GM13976 (cell line): ENCODE measurements at regions not wholly inside any gene's neighbourhood (a gene's known extent, or its start where the extent isn't known, plus 50 kb on each side); places are given as distances from the start of the nearest gene placed in this dataset.

Experiments used
- DNase-seq: peaks from one replicate; pipeline ENCODE4 v3.0.0; 2012; ENCODE audit warnings: low spot score
- in situ Hi-C: fragments of 300-500 bp; cut with MboI; formaldehyde crosslinking; loops from one replicate; pipeline ENCODE4 v1.12.0; 2022; ENCODE audit warnings: low sequenced_read_pairs, mixed read lengths, inconsistent platforms; ENCODE audit not compliant: unreplicated experiment
- TF ChIP-seq, protein P1 (sequence below): IDR thresholded peaks from 2 replicates; pipeline ENCODE4 v1.5.1; 2012; ENCODE audit warnings: borderline replicate concordance, mild to moderate bottlenecking; ENCODE audit not compliant: insufficient read depth; ENCODE audit errors: extremely low read depth, missing control alignments, control extremely low read depth

DNA sequence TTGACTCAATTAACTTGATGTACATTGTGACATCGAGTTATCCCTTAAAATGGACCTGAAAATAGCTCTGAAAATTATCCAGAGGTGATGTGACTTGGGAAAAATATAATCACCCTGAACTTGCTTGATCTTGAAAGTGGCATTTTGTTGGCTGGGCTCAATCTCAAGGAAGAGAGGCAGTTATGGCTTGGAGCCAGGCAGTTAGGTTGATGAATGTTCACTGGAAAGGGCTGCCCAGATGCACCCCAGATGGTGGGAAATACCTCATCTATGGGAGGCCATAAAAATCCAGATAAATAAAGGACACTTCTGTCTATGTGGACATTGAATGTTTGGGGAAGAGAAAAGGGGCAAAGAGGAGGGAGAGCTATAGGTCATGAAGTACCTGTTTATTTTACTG, 55.7 kb upstream of the OR5AN1 start:
- DNase-seq: no peak
- TF ChIP-seq, protein P1, sequence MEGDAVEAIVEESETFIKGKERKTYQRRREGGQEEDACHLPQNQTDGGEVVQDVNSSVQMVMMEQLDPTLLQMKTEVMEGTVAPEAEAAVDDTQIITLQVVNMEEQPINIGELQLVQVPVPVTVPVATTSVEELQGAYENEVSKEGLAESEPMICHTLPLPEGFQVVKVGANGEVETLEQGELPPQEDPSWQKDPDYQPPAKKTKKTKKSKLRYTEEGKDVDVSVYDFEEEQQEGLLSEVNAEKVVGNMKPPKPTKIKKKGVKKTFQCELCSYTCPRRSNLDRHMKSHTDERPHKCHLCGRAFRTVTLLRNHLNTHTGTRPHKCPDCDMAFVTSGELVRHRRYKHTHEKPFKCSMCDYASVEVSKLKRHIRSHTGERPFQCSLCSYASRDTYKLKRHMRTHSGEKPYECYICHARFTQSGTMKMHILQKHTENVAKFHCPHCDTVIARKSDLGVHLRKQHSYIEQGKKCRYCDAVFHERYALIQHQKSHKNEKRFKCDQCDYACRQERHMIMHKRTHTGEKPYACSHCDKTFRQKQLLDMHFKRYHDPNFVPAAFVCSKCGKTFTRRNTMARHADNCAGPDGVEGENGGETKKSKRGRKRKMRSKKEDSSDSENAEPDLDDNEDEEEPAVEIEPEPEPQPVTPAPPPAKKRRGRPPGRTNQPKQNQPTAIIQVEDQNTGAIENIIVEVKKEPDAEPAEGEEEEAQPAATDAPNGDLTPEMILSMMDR: no peak

DNA sequence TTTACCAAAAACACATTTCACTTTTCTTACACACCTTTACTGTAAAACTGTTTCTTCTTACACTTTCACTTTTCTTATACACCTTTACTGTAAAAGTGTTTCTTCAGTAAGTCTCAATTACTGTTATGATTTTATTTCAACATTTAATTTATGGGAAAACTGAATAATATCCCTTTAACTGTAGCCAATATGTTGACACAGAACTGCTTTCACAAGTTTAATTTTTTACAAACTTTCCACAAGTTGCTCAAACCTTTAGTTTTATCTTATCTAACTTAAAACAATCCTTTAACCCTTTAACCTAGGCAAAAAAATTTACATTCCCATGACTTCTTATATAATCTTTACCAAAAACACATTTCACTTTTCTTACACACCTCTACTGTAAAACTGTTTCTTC, 63.3 kb upstream of the OR5AN1 start:
- TF ChIP-seq, protein P1: no peak
- no peak for DNase-seq
- in situ Hi-C loops: loop anchor here (10.0 kb wide), 1 partner anchor 129 kb away; the partner anchor contains the start of gene OR5A2

More for the DNA sequence above, 55.7 kb upstream of the OR5AN1 start:
- in situ Hi-C loops: no loop called here

- TF ChIP-seq, protein P1: no peak
- in situ Hi-C loops: loop anchor here (10.0 kb wide), 1 partner anchor 132 kb away; the partner anchor contains the start of gene OR5A2
- DNase-seq: no peak
Measured at GRCh38 chr11:59292611-59293010, 66.1 kb upstream of the OR5AN1 start.

DNA sequence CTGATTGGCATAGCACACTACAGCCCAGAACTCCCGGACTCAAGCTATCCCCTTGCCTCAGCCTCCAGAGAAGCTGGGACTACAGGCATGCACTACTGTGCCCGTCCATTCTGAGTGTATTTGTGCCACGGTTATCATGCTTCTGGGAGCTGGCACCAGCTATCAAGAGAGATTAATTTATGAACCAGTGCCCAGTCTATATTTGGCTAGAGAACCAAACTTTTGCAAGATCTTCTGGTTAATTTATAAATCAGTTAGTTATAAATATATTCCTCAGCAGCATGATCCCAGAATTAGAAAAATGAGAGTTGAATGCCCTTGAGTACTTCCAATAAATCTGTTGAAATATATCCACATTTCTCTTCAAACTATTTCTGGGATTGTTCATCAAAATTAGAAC, 67.5 kb upstream of the OR5AN1 start:
- no peak for DNase-seq
- in situ Hi-C loops: loop anchor here (10.0 kb wide), 1 partner anchor 134 kb away; the partner anchor contains the start of gene OR5A2
- TF ChIP-seq, protein P1: no peak

GRCh38 chr11:59289356-59290181, 69.1 kb upstream of the OR5AN1 start:
- in situ Hi-C loops: loop anchor here (10.0 kb wide), 2 partner anchors 125 to 135 kb away; partner anchors contain the start of gene OR5A2
- TF ChIP-seq, protein P1: no peak
- no peak for DNase-seq

DNA sequence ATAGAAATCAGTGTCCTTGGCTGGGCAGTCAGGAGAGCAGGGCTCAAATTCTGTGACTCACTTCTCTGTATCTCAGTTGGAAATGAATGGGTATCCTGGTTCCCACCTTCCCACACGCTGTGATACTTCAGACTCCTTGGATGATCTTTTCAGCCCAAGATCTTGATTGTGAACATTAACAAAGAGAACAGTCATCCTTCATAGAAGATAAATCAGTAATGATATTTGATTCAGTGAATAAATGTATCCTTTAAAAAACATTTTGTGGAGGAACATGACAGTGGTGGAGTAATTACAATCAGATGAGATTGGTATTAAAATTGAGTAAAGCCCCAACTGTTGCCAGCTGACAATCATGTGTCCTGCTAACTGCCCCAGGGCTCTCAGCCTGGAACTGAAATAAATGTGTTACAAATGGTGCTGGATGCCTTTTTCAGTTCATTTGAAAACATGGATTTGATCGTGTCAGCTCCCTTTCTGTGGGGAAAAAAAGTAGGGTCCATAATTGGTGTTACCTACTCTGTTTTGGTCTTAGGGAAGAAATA, 72.9 kb upstream of the OR5AN1 start:
- in situ Hi-C loops: loop anchor here (10.0 kb wide), 1 partner anchor 121 kb away; no protein-coding TSS in a partner anchor
- TF ChIP-seq, protein P1: no peak
- DNase-seq: no peak
